ENCODE measurements at regions not wholly inside any gene's neighbourhood (a gene's known extent, or its start where the extent isn't known, plus 50 kb on each side); places are given as distances from the start of the nearest gene placed in this dataset.

DNA sequence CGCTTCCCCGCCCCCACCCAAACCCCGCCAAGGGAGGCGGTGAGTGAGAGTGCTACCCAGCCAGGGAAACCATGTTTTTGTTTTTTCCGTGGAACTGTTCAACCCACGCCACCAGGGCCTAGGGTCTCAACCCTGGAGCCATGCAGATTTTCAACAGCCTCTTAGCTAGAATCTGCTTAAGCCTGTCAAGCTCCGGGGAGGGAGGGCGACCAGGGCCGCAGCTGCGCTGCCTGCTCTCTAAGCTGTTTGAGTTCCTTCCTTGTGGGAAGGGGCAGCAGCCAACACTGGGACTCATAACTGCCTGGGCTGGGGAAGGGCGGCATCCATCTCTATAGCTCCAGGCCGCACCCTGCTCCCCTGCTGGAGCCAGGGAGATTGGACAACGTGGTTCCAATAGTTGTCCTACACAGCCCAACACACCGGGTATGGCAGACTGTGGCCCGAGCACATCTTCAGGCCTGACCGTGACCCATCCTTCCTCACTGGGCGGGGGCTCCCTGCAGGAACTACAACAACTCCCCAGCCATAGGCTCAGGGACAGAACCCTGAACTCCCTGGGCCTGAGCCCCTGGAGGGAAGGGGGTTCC, 1065.7 kb upstream of the MANEA start:
- DNase-seq, result no peak

DNA sequence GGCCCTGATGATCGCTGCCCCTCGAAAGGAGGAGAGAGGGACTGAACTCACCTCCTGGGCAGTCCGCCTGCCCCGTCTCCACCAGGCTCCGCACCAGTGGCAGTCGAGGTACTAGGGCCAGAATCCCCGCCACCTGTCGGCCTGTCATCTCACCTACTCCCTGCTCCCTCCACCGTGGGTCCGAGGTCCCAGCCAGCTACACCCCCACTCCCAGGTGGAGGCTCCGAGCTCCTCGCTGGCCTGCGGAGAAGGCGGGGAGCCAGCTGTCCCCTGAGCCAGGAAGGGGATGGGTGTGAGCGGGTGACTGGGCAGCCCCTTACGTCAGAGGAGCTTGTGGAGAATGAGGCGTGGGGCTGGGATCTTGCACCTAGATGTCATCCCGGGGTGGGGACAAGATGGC, 1066.5 kb upstream of the MANEA start:
- DNase-seq, result no peak

DNA sequence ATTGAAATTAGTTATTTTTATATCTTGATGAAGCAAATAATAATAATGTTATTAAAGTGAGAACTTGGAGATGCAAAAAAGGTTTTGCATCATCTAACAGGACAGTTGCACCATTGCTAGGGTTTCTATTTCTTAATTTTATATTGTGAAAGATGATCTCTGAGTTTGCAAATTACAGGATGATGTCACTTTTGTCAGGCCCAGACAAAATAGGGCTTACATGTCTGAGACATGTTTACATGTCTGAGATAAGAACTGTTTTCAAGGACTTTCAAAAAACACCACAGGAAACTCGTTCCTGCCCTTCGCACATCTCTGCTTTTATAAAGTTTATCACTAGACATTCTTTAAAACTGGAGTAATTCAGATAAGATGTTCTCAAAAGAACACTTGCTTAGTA, 1075.8 kb upstream of the MANEA start:
- DNase-seq, result no peak

DNA sequence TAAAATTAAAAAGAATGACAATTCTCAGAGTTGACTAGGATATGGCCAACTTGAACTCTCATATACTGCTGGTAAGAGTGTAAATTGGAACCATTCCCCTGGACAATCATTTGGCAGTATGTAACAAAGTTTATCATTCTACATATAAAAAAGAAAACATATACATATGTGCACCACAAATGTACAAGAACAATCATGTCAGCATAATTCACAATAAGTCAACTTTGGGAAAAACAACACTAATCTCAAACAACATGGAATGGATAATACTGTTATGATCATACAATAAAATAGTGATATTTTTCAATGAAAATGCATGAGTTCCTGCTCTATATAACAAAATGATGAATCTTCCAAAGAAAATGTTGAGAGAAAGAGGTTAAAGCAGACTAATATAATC, 1078.7 kb upstream of the EPHA7 start:
- no peak for DNase-seq

DNA sequence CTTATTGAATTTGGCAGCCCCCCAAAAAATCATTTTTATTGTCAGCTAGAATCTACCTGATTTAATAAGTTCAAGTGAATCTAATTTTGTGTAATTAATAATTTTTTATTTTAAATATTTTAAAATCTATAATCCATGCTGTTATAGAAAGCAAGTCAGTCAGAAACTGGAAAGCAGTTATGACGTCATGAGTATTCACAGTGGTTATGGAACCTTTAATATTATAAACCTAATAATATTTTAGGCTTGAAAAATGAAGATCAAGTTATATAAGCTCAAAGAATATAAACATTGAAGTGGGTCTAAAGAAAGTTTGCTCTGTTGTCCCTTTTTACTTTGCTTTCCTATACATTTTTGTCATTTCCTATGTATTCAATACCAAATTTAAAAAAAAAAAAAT, 1075.1 kb upstream of the EPHA7 start:
- no peak for DNase-seq

DNA sequence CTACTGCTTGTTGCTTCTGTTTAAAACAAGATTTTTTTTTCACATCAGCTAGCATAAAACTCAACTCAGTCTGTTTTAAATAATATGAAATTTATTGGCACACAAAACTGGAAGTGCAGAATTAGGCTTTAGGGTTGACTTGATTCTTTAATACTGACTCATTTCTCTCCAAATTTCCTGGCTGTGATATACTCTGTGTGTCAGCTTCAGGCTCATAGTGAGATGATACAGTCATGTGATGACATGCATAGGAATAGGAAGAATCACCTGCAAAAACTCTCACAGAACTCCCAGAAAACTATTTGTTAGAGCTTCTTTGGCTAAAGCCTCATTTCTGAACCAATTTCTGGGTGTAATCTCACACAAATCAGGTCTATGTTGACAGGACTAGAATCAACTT, 1068.0 kb upstream of the EPHA7 start:
- no peak for DNase-seq

DNA sequence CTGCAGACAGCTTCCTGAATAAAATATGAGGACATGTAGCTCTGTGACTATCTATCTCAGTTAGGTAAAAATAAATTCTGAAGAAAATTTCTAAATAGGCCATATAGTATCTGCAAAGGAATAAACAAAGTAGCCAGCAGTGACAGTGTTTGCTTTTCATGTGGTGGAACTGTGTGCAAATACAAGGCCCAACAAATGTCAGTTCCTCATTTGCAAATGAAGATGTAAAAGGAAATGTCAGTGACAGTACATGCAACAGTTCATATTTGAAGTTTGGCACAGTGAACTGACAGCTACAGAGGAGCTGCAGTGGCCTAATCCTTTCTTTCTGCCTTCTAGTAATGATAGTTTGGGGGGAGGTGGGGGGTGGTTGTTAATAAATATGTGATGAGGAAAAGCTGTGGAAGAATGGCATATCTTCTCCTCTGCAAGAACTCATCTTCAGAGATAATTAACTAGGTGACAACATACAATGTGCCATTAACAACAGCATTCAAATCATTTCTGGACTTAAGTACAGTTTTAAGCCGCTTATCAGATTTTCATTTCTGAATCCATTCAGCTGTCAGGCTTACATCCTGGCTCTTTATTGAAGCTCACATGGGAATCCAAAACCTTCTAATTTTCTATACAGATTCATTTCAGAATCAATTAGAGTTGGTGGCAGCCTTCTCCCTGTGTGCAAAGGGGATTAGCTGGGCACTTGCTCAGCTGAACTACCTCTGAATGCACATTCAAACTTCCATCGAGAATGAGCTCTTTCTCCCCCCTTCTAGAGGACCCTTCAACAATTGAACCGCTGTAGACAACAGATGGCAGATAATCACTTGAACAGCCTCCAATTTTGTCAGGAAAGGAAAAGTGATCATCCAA, 1059.0 kb upstream of the EPHA7 start:
- DNase-seq, result no peak

DNA sequence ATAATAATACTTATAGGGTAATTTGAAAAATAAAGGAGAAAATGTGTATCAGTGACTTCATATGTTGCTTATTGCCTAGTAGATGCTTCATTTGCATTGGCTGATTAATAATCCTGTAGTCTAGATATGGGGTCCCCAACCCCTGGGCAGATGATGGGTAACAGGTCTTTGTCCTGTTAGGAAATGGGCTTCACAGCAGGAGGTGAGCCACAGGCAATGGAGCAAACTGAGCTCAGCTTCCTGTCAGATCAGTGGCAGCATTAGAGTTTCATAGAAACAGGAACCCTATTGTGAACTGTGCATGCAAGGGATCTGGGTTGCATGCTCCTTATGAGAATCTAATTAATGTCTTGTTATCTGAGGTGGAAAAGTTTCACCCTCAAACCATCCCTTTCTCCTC, 1049.5 kb upstream of the EPHA7 start:
- DNase-seq, result no peak

DNA sequence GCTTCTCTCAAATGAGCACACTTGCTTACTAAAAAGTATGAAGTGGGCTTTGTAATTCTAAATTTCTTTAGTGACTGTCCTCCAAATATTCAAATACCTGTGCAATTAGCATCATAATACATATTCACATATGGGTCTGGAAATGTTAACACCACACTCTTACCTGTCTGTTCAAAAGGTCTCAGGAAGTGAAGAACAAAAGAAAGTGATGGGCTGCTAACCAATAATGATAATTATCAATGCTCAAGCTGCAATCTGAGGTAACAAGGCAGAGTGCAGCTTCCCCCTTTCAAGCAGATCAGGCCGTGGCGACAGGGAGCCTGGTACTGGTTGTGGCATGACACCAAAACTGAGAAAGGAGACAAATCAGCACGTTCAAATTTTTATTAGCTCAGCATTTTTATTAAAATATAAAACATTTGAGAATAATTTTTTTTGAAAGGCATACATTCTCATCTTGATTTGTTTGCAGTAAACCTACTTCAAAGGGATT, 1044.7 kb upstream of the EPHA7 start:
- DNase-seq, result no peak

DNA sequence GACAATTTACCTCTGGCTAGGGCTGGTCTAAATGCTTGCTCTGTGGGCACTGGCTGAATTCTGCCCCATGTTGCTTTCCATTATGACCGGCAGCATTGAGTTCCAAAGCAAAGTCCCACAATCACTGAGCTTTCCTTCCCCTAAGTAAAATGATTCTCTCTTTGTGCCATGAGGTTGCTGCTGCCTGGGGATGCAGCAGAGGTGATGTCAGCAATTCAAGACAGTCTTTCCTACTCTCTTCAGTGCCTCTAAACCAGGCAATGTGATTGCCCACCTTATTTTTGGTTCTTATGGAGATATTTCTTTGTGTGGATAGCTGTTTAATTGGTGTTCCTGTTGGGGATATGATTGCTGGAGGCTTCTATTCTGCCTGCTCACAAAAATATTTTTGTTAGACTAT, 1043.9 kb upstream of the EPHA7 start:
- DNase-seq, result no peak

DNA sequence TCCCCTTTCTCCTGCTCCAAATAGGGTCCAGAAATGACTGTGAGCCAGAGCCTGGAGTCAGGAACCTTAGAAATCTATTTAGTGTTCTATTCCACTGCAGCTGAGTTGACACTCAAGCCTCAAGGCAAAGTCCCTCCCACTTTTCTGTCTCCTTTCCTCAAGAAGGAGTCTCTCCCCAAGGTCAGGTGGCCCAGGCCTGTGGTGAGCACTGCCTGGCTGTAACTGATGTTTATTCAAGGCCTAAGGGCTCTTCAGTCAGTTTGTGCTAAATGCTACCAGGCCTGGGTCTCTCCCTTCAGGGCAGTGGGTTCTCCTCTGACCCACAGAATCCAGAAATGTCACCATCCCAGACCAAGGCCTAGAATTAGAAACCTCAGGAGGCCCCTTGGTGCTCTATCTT, 1042.9 kb upstream of the EPHA7 start:
- DNase-seq, result no peak

DNA sequence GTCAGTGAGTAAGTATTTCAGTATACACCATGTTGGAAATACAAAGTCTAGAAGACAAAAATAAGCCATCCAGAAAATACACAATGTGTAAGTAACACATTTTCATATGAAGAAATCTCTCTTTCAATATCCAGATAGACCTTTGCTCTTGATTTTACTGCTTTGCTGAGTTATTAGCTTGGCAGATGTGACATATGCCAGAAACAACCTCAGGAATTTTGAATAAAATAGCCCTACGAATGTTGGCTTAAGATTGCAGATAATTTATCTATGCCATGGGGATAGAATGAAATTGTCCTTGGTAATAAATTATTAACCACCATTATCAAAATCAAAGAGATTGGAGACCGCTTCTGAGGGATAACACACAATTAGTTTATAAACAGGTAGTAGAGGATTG, 1036.9 kb upstream of the EPHA7 start:
- DNase-seq, result no peak

DNA sequence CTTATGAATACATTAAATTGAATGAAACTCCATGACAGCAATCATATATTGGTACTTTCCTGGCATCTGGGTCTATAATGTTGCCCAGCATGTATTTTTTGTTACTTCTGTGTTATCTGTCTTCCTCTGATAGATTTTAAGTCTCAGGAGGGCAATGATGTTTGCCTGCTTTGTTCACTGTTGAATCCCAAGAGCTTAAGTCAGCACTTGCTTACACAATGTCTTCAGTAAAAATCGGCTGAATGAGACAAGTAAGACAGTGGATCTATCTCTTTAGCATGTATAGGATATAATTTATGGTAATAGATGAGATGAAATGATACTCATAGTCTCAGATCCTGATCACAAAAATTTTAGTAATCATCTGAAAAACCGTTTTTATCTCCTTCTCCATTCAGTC, 1034.9 kb upstream of the EPHA7 start:
- no peak for DNase-seq

DNA sequence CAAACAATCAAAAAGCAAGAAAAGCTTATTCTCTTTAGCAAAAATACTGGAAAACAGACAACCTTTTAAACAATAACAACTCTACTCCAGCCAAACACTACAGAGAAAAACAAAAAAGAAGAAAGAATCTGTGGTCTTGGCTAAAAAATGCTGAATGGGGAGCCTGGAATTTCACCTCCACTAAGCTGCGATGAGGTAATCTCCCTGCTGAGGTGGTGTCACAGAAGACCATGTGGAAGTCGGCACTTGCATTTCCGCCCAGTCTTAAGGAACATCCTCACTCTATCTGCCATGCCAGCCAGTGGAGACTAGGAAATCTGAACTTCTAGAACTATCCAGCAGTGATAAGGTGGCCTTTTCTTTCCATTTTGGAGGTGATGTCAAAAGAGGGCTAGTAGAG, 1026.8 kb upstream of the EPHA7 start:
- DNase-seq, result no peak

DNA sequence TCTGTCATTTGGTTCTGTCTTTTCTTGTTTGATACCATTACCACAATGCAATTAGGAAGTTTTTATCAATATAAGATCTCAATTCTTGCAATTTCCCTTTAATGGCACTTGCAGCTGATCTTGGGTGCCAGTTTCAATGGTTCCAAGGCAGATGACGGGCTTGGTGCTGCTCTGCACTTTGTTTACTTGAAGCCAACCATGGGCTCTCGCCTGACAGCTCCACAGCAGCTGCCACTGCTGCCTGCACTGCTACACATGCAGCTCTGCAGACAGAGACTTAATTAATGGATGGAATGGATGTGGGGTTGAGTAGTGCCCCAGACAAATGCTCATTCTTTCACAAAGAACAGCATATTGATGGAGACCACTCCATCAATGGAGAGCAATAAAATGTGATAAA, 1024.3 kb upstream of the EPHA7 start:
- no peak for DNase-seq

DNA sequence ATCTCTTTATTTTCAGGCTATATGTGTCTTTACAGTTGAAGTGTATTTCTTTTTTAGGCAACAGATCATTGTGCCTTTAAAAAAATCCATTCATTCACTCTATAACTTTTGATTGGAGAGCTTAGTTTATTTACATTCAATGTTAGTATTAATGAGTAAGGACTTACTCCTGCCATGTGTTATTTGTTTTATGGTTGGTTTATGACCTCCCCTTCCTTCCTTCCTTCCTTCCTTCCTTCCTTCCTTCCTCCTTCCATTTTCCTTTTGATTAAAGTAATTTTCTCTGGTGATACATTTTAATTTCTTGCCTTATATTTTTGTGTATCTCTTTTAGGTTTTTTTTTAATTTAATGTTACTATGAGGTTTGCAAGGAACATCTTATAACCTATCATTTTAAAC, 1005.3 kb upstream of the EPHA7 start:
- no peak for DNase-seq

DNA sequence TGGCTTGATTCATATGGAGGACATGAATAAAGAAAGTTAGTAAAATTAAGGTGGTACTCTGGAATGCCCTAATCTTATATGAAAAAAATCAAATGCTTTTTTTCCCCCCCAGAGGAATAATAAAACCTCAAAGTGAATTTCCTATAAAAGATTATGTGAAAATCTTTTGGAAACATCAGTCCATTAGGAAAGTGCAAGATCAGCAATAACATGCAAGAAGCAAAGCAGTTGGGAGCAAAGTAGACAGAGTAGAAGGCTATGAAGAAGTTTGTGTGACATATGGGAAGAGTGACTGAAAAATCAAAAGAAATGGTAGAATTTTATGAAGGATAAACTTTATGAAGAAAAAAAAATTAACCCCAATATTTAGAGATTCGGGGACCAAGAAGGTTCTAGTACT, 998.0 kb upstream of the EPHA7 start:
- no peak for DNase-seq

DNA sequence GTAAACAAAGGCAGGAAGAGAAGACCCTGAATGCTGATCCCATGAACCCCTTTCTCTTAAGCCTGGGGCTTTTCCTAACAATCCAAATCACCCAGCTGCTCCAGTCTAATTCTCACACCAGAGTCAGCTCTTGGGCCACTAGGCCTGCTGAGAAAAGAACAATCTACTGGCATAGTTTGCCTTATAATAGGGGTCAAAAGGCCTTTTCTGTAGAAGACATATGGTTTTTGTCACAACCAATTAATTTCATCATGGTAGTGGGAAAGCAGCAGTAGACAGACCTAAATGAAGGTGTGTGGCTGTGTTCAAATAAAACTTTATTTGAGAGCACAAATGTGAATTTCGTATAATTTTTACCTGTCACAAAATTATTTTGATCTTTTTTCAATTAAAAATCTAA, 994.7 kb upstream of the EPHA7 start:
- DNase-seq, result no peak

DNA sequence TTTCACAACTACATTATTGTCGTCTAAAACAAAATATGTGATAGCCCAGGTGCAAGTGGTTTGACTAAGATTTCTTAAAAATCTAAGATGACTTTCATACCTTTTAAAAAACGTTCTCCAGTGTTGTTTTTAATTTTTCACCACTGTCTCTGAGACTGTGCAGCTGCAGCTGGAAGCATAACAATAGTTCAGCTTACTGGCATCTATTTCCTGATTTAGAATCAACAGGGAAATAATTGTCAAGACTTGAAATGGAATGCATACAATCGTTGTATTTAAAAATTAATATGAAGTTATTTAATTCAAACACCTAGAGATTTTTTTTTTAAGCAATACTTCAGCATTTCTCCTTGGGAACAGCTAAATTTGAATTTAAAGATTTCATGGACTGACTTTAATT, 982.0 kb upstream of the EPHA7 start:
- DNase-seq, result no peak

DNA sequence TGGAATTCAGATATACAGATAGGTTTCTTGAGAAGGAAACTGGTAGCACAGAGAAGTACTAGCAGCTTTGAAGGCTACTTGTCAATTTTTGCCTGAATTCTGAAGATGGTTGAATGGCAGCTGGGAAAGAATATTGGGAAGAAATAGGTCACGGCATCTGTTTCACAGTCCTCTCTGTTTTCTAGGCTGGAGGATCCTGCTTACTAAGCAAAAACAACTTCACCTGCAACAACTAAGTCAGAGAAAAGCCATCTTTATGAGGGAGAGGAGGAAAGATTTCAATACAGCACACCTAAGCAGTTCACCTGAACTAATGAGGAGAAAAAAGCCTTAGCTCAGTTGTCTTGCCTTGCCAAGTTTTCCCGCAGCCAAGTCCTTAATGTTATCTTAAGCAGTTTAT, 975.5 kb upstream of the EPHA7 start:
- no peak for DNase-seq

DNA sequence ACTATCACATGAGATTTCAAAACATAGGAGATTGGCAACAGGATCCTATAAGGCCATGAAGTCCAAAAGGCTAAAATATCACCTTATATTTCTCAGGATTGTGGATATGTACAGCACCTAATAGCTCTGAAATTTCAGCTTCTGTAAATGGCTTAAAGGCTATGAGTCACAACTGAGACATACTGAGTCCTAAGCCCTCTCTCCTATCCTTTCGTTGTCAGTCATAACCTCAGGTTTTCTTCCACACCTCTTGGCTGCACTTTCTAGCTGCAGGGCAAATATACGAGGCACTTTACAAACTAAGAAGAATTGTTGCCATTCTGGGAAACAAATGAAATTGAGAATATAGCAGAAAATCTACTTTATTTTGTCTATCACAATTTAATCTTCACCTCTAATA, 969.9 kb upstream of the EPHA7 start:
- no peak for DNase-seq

DNA sequence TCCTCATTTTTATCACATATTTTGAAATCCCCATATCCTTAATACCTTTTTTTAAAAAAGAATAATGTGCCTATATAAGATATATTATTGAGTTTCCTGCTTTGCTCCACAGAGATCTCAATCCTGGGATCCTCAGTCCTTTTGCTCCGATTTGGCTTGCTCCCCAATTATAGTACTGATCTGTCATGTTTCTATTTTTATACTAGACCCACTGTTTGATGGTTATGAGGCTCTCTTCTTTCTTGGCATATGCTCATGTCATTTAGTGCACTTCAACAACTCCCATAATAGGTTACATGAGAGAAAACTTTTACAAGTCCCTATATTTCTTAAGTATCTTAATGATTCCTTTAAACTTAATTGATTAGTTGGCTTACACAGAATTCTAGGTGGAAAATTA, 958.5 kb upstream of the EPHA7 start:
- DNase-seq, result no peak

DNA sequence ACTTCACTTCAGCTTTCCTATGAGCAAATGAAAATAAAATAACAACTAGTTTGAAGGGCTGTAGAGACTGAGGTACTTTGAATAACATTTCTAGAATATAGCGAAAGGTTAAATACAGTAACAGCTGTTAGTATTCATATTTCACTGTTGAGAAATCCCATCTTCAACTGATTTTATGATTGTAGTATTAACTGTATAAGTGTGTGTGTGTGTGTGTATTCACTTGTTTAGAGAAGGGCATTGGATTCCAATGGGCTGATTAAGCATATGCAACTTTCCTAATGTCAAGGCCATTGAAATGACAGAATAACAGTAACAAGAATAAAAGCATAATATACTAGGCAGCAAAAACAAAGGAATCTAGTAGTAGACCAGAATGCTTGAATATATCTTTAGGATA, 957.5 kb upstream of the EPHA7 start:
- no peak for DNase-seq

DNA sequence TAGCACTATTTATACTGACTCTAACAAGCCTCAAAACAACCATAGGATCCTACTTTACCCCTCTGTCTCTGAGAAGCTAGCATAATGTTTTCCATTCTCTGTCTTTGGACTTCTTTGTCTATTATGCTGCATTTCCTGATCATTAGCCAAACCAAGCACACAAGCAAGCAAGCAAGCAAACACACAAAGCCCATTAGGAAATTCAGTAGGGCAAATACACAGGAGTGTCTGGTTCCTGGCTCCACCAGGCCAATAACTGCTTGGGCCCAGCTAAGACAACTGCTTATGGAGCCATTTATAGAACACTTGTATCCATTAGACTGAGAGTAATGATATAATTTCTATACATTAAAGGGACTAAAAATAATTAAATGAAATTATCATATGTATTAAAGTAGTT, 952.9 kb upstream of the EPHA7 start:
- DNase-seq, result no peak

DNA sequence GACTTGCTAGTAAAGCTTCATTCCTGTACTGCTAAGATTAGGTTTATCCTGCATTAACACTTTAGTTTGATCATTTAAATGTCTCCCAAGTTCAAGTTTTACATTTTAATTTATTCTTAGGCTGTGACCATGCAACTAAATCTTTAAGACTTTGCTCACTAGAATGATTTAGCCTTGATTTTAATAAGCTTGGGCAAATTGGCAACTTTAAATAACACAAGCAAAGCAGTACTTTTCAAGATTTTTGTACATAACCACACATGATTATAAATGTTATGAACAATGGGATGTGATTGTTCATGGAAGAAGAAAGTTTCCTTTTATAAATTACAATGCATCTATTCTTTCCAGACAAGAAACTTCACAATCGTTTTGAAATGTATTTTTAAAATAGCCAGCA, 948.0 kb upstream of the EPHA7 start:
- no peak for DNase-seq
